Suppressor macrophage treated with lipopolysaccharide for 4 hours (primary cell): ENCODE measurements at regions not wholly inside any gene's neighbourhood (a gene's known extent, or its start where the extent isn't known, plus 50 kb on each side); places are given as distances from the start of the nearest gene placed in this dataset.
"Not testable (repeated sequence)": the region's sequence is repeated elsewhere in the genome, so short reads cannot be mapped to it uniquely, and the experiment has no call there.

ENCODE experiments used
- DNase-seq: peaks from one replicate; pipeline ENCODE4 v3.0.0-alpha.2; 2020

DNA sequence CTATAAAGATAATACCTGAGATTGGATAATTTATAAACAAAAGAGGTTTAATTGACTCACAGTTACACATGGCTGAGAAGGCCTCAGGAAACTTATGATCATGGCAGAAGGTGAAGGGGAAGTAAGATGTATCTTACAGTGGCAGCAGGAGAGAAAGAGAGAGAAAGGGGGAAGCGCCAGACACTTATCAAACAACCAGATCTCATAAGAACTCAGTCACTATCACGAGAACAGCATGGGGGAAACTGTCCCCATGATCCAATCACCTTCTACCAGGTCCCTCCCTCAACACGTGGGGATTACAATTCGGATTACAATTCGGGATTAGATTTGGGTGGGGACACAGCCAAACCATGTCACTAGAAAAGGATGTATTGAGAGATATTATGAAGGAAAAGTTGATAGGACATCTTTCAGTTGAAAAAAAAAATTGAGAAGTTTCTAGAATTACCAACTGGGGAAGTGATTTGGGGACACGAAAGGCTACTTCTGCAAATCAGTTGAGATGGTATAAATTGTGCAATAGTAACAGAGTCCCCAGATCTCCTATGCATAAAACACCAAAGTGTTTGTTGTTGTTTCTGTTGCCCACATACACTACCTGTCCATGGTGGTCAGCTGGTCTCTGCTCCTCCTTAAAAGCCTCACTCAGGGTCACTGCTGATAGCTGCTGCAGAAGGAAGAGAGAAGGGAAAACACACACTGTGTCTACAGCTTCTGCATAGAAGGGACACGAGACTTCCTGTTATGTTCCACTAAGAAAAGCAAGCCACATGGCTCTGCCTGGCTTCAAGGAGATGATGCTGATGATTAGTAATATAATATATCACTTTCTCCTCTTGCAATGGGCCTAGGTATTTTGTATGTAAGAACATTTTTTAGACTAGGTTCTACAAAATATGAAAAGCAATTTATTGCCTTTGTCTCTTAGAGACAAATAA is 465.5 kb downstream of the PDZRN4 start:
- peak; percentile 21 for DNase-seq

DNA sequence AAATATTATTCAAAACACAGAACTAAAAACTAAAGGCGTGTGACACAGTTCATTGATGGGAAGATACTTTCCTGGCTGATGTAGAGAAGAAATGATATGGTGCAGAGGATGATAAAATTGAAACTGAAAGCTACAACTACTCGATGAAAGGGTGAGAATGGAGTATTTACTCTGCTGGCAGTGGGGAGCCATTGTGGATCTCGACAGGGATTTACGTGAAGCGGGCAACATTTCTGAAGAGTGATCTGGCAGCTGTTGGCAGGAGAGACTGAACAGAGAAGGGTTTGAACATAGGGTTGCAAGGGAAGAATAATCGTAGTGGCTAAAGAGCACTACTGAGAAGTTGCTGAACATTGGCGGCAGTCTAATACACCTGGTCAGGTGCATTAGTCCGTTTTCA is 464.9 kb downstream of the PDZRN4 start:
- no peak for DNase-seq

DNA sequence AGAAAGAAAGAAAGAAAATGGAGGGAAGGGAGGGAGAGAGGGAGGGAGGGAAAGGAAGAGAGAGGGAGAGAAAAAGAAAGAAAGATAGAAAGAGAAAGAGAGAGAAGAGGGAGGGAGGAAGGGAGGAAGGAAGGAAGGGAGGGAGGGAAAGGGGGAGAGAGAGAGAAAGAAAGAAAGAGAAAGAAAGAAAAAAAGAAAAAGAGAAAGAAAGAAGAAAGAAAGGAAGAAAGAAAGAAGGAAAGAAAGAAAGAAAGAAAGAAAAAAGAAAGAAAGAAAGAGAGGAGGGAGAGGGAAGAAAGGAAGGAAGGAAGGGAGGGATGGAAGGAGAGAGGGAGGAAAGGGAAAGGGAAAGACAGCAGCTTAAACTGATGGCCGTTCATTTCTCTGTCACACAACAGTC is 457.5 kb downstream of the PDZRN4 start:
- no peak for DNase-seq

DNA sequence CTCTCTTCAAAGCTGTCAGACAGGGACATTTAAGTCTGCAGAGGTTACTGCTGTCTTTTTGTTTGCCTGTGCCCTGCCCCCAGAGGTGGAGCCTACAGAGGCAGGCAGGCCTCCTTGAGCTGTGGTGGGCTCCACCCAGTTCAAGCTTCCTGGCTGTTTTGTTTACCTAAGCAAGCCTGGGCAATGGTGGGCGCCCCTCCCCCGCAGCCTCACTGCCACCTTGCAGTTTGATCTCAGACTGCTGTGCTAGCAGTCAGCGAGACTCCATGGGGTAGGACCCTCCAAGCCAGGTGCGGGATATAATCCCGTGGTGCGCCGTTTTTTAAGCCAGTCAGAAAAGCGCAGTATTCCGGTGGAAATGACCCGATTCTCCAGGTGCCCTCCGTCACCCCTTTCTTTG is 454.7 kb downstream of the PDZRN4 start:
- DNase-seq, result not testable (repeated sequence)

DNA sequence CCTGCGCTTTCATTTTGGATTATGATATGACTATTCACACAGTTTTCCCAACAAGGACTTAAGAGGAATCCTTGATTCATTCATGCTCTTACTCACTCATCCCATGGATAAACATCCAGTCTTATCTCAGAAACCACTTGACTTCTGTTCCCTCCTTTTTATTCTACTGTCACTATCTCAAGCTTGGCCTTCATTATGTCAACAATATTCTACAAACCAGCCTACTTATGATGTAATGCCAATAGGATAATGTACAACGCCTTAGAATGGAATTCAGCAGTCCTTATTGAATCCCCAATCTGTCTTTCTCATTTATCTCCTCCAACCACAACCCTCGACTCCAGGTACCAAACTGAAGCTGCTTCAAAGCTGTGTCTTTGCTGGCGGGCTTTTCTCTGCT is 448.5 kb downstream of the PDZRN4 start:
- no peak for DNase-seq

DNA sequence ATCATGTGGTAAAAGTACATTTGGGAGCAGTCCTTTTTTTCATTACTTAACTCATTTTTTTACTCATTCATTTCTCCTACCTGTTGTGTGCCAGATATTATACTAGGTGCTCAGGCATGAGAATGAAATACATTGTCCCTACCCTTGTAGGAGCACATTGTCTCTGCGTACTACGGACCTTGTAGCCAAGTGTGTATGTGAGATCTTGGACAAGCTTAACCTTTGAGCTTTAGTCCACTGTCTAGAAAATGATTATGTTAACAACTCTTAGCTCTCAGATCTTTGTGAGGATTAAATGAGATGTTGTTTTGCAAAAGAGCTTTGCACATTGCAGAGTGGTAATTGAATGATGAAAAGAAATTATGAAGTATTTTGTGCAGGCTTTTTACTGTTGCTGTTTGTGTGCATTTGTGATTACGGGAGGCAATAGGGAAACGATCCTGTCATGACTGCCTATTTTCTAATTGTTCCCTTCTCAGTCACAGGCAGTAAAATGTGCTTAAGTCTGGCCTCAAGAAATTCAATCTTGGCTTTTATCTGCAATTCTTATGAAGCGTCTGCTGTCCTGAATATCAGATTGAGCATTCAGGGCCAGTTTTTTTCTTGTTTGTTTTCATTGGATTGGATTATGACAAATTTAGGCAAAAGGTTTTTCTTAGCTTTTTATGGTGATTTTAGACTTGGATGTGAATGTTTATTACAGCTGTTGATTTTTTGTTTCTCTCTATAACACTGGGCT is 447.7 kb downstream of the PDZRN4 start:
- DNase-seq, result no peak

DNA sequence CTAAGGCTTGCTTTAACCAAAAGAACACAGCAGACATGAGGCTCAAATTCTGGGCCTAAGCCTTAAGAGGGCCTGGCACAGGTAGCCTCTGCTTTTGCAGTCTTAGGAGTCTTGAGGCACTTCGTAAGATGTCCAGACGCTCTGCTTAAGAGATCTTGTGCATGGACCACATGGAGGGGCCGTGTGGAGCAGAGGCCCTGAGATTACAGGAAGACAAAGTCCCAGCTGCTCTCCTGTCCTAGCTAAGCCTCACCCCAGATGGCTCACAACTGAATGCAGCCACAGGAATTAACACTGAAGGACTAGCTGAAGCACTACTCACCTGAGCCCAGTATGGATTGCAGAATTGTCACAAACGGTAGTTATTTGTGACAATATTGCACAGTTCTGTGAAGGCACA is 446.0 kb downstream of the PDZRN4 start:
- DNase-seq, result no peak

DNA sequence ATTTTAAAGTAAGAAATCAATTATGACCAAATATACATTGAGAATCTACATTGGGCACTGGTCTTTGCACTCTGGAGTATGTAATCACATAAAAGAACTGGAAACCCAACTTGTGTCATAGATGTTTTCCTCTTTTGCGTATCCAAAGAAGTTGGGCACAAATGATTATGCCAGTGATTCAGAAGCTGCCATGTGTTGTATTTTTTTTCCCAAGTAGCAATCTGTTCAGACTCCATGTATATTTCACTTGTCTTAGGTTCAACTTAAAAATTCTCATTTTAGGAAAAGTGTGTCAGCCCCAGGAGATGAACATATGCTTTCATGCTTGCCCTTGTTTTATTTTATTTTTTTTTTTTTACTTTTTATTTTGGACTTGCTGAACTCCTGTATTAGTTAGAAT is 441.5 kb downstream of the PDZRN4 start:
- DNase-seq, result no peak

DNA sequence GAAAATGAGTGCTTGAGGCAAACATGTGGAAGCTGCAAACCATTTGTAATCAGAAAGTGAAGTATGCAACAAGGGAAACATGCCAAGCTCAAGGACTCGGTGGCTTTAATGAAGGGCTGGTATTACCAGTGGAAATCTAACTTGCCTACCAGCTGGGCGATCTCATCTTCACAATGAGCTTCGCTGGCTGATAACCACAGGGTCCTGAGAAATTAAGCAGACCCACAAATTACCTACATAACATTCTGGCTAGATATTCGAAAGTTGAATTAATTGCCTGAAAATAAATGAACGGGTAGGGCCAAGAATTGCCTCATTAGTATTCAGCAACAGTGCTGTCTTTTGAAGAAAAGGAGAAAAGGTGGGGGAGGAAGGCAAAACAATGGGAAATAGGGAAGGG is 439.4 kb downstream of the PDZRN4 start:
- no peak for DNase-seq

DNA sequence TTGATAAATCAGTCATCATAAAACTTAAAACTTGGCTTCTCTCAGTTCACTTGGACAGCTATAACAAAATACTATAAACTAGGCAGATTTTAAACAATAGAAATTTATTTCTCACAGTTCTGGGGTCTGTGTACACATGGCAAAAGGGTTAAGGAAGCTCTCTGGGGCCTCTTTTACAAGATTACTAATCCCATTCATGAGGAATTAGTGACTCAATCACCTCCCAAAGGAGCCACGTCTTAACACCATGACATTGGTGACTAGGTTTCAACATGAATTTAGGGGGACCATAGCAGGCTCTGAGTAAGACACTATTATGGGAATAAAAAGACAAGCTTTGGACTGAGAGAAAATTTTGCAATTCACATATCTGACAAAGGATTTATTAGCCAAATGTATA is 436.5 kb downstream of the PDZRN4 start:
- no peak for DNase-seq
